ENCODE measurements at regions not wholly inside any gene's neighbourhood (a gene's known extent, or its start where the extent isn't known, plus 50 kb on each side); places are given as distances from the start of the nearest gene placed in this dataset.

GRCh38 chr5:147044572-147045273 is 166.2 kb upstream of the PPP2R2B start:
- no peak overlapping the region for H3K4me3 ChIP-seq (ENCODE audit: low read depth, low read length, poor library complexity, severe bottlenecking)
- ChIA-PET POLR2A (no interaction called here), CTCF (ENCODE audit: unreplicated experiment) (no interaction called here)
- H3K27ac ChIP-seq (ENCODE audit: low read depth, low read length, poor library complexity, severe bottlenecking): no peak overlapping the region
- BruUV-seq (replicated peaks): no TSS peak
- H3K9me2 ChIP-seq (ENCODE audit: insufficient read depth, low read length): no peaks in the 10 kb centered on the region
- H3K36me3 ChIP-seq (ENCODE audit: insufficient read depth, low read length): no peaks in the 10 kb centered on the region
- DNase-seq (ENCODE audit: low spot score): no peak
- no peak overlapping the region for H3K4me2 ChIP-seq (ENCODE audit: low read length)
- H3K9me3 ChIP-seq (ENCODE audit: low read length): no peaks in the 10 kb centered on the region
- intact Hi-C loops (cut with micrococcal nuclease; ENCODE audit: unreplicated experiment): no loop called here
- no peaks in the 10 kb centered on the region for H3K4me1 ChIP-seq (ENCODE audit: insufficient read depth, low read length, poor library complexity, severe bottlenecking)
- H2AFZ ChIP-seq (ENCODE audit: low read length): no peak overlapping the region
- H3K79me2 ChIP-seq (ENCODE audit: insufficient read depth, low read depth, low read length): no peaks in the 10 kb centered on the region
- no peaks in the 10 kb centered on the region for H4K20me1 ChIP-seq (ENCODE audit: insufficient read depth, low read length)
- TF ChIP-seq EZH2phosphoT487 (IDR thresholded peaks at IDR 0.05; ENCODE audit: borderline replicate concordance, low read depth, low read length): no peak
- no peak for TF ChIP-seq CTCF (conservative IDR thresholded peaks at IDR 0.05; ENCODE audit: low read length)

- Histone ChIP-seq H2AFZ (ENCODE audit: low read length) (no peak overlapping the region), H3K4me1 (ENCODE audit: insufficient read depth, low read length, poor library complexity, severe bottlenecking) (no peaks in the 10 kb centered on the region), H3K4me2 (ENCODE audit: low read length) (no peak overlapping the region), H3K9me2 (ENCODE audit: insufficient read depth, low read length) (no peaks in the 10 kb centered on the region), H3K36me3 (ENCODE audit: insufficient read depth, low read length) (no peaks in the 10 kb centered on the region), H3K27ac (ENCODE audit: low read depth, low read length, poor library complexity, severe bottlenecking) (no peak overlapping the region), H3K4me3 (ENCODE audit: low read depth, low read length, poor library complexity, severe bottlenecking) (no peak overlapping the region), H3K79me2 (ENCODE audit: insufficient read depth, low read depth, low read length) (no peaks in the 10 kb centered on the region), H3K9me3 (ENCODE audit: low read length) (no peaks in the 10 kb centered on the region), H4K20me1 (ENCODE audit: insufficient read depth, low read length) (no peaks in the 10 kb centered on the region)
- TF ChIP-seq CTCF (conservative IDR thresholded peaks at IDR 0.05; ENCODE audit: low read length) (no peak), EZH2phosphoT487 (IDR thresholded peaks at IDR 0.05; ENCODE audit: borderline replicate concordance, low read depth, low read length) (no peak)
- CTCF ChIA-PET (ENCODE audit: unreplicated experiment): no interaction called here
- intact Hi-C loops (cut with micrococcal nuclease; ENCODE audit: unreplicated experiment): no loop called here
- no peak for DNase-seq (ENCODE audit: low spot score)
- BruUV-seq (replicated peaks): no TSS peak
- POLR2A ChIA-PET: interaction anchor here (0.6 to 1.5 kb wide), 2 partner anchors 9 to 118 kb away, joined by 3 to 5 read pairs; no protein-coding TSS in a partner anchor
These were observed 166.7 kb upstream of the PPP2R2B start for GRCh38 chr5:147045290-147045689.

- H3K4me1 ChIP-seq (ENCODE audit: insufficient read depth, low read length, poor library complexity, severe bottlenecking): no peaks in the 10 kb centered on the region
- no peaks in the 10 kb centered on the region for H3K36me3 ChIP-seq (ENCODE audit: insufficient read depth, low read length)
- no TSS peak for BruUV-seq (replicated peaks)
- H3K9me2 ChIP-seq (ENCODE audit: insufficient read depth, low read length): no peaks in the 10 kb centered on the region
- H3K4me2 ChIP-seq (ENCODE audit: low read length): no peak overlapping the region
- no peak for DNase-seq (ENCODE audit: low spot score)
- ChIA-PET CTCF (ENCODE audit: unreplicated experiment) (no interaction called here), POLR2A (interaction anchor here (1.5 kb wide), 1 partner anchor 8 kb away, joined by 5 read pairs; no protein-coding TSS in a partner anchor)
- intact Hi-C loops (cut with micrococcal nuclease; ENCODE audit: unreplicated experiment): no loop called here
- H3K27ac ChIP-seq (ENCODE audit: low read depth, low read length, poor library complexity, severe bottlenecking): no peak overlapping the region
- H3K4me3 ChIP-seq (ENCODE audit: low read depth, low read length, poor library complexity, severe bottlenecking): no peak overlapping the region
- TF ChIP-seq EZH2phosphoT487 (IDR thresholded peaks at IDR 0.05; ENCODE audit: borderline replicate concordance, low read depth, low read length) (no peak), CTCF (conservative IDR thresholded peaks at IDR 0.05; ENCODE audit: low read length) (no peak)
- no peaks in the 10 kb centered on the region for H3K79me2 ChIP-seq (ENCODE audit: insufficient read depth, low read depth, low read length)
- H4K20me1 ChIP-seq (ENCODE audit: insufficient read depth, low read length): no peaks in the 10 kb centered on the region
- no peaks in the 10 kb centered on the region for H3K9me3 ChIP-seq (ENCODE audit: low read length)
- H2AFZ ChIP-seq (ENCODE audit: low read length): no peak overlapping the region
These were observed 167.7 kb upstream of the PPP2R2B start for GRCh38 chr5:147046281-147046680.
